ENCODE measurements at regions not wholly inside any gene's neighbourhood (a gene's known extent, or its start where the extent isn't known, plus 50 kb on each side); places are given as distances from the start of the nearest gene placed in this dataset.

GRCh38 chr17:79382313-79382712 lies 228.5 kb downstream of the RBFOX3 start:
- H3K9ac ChIP-seq (ENCODE audit: low read depth, low read length): no peak overlapping the region
- no peaks in the 10 kb centered on the region for H3K4me1 ChIP-seq (ENCODE audit: insufficient read depth, low read length)
- no peaks in the 10 kb centered on the region for H3K36me3 ChIP-seq (ENCODE audit: insufficient read depth, low read length)
- no peaks in the 10 kb centered on the region for H3K9me3 ChIP-seq (ENCODE audit: control insufficient read depth, insufficient read depth, low read length)

GRCh38 chr17:79379700-79380445 lies 231.0 kb downstream of the RBFOX3 start:
- Histone ChIP-seq H3K9ac (ENCODE audit: low read depth, low read length) (no peak overlapping the region), H3K4me1 (ENCODE audit: insufficient read depth, low read length) (peaks cover 5% of the 10 kb centered on the region; the same call in 1 of the 2 replicates), H3K9me3 (ENCODE audit: control insufficient read depth, insufficient read depth, low read length) (no peaks in the 10 kb centered on the region), H3K36me3 (ENCODE audit: insufficient read depth, low read length) (no peaks in the 10 kb centered on the region)

- Histone ChIP-seq H3K9me3 (ENCODE audit: control insufficient read depth, insufficient read depth, low read length) (no peaks in the 10 kb centered on the region), H3K9ac (ENCODE audit: low read depth, low read length) (no peak overlapping the region), H3K36me3 (ENCODE audit: insufficient read depth, low read length) (no peaks in the 10 kb centered on the region), H3K4me1 (ENCODE audit: insufficient read depth, low read length) (peaks cover 5% of the 10 kb centered on the region; the same call in 1 of the 2 replicates)
These were observed 233.5 kb downstream of the RBFOX3 start for GRCh38 chr17:79377230-79377786.

GRCh38 chr17:79374807-79375206 lies 236.0 kb downstream of the RBFOX3 start:
- Histone ChIP-seq H3K36me3 (ENCODE audit: insufficient read depth, low read length) (no peaks in the 10 kb centered on the region), H3K9me3 (ENCODE audit: control insufficient read depth, insufficient read depth, low read length) (no peaks in the 10 kb centered on the region), H3K4me1 (ENCODE audit: insufficient read depth, low read length) (peaks cover 5% of the 10 kb centered on the region; the same call in 1 of the 2 replicates), H3K9ac (ENCODE audit: low read depth, low read length) (no peak overlapping the region)

GRCh38 chr17:79374087-79374689 lies 236.7 kb downstream of the RBFOX3 start:
- Histone ChIP-seq H3K36me3 (ENCODE audit: insufficient read depth, low read length) (no peaks in the 10 kb centered on the region), H3K9me3 (ENCODE audit: control insufficient read depth, insufficient read depth, low read length) (no peaks in the 10 kb centered on the region), H3K9ac (ENCODE audit: low read depth, low read length) (no peak overlapping the region), H3K4me1 (ENCODE audit: insufficient read depth, low read length) (peaks cover 5% of the 10 kb centered on the region; the same call in 1 of the 2 replicates)

- H3K9ac ChIP-seq (ENCODE audit: low read depth, low read length): no peak overlapping the region
- peaks cover 5% of the 10 kb centered on the region; the same call in 1 of the 2 replicates for H3K4me1 ChIP-seq (ENCODE audit: insufficient read depth, low read length)
- no peaks in the 10 kb centered on the region for H3K36me3 ChIP-seq (ENCODE audit: insufficient read depth, low read length)
- no peaks in the 10 kb centered on the region for H3K9me3 ChIP-seq (ENCODE audit: control insufficient read depth, insufficient read depth, low read length)
These were observed 238.2 kb downstream of the RBFOX3 start for GRCh38 chr17:79372470-79373238.

GRCh38 chr17:79371984-79372383 lies 238.9 kb downstream of the RBFOX3 start:
- Histone ChIP-seq H3K4me1 (ENCODE audit: insufficient read depth, low read length) (peaks cover 5% of the 10 kb centered on the region; the same call in 1 of the 2 replicates), H3K36me3 (ENCODE audit: insufficient read depth, low read length) (no peaks in the 10 kb centered on the region), H3K9me3 (ENCODE audit: control insufficient read depth, insufficient read depth, low read length) (no peaks in the 10 kb centered on the region), H3K9ac (ENCODE audit: low read depth, low read length) (no peak overlapping the region)

- no peaks in the 10 kb centered on the region for H3K36me3 ChIP-seq (ENCODE audit: insufficient read depth, low read length)
- H3K4me1 ChIP-seq (ENCODE audit: insufficient read depth, low read length): peaks cover under 1% of the 10 kb centered on the region; the same call in 1 of the 2 replicates
- no peak overlapping the region for H3K9ac ChIP-seq (ENCODE audit: low read depth, low read length)
- no peaks in the 10 kb centered on the region for H3K9me3 ChIP-seq (ENCODE audit: control insufficient read depth, insufficient read depth, low read length)
These were observed 240.3 kb downstream of the RBFOX3 start for GRCh38 chr17:79370594-79370993.

- H3K36me3 ChIP-seq (ENCODE audit: insufficient read depth, low read length): no peaks in the 10 kb centered on the region
- H3K4me1 ChIP-seq (ENCODE audit: insufficient read depth, low read length): no peaks in the 10 kb centered on the region
- H3K9me3 ChIP-seq (ENCODE audit: control insufficient read depth, insufficient read depth, low read length): no peaks in the 10 kb centered on the region
- H3K9ac ChIP-seq (ENCODE audit: low read depth, low read length): no peak overlapping the region
These were observed 240.7 kb downstream of the RBFOX3 start for GRCh38 chr17:79370126-79370525.

GRCh38 chr17:79369532-79369931 lies 241.3 kb downstream of the RBFOX3 start:
- no peaks in the 10 kb centered on the region for H3K36me3 ChIP-seq (ENCODE audit: insufficient read depth, low read length)
- no peak overlapping the region for H3K9ac ChIP-seq (ENCODE audit: low read depth, low read length)
- no peaks in the 10 kb centered on the region for H3K9me3 ChIP-seq (ENCODE audit: control insufficient read depth, insufficient read depth, low read length)
- no peaks in the 10 kb centered on the region for H3K4me1 ChIP-seq (ENCODE audit: insufficient read depth, low read length)

- H3K9me3 ChIP-seq (ENCODE audit: control insufficient read depth, insufficient read depth, low read length): no peaks in the 10 kb centered on the region
- H3K9ac ChIP-seq (ENCODE audit: low read depth, low read length): no peak overlapping the region
- no peaks in the 10 kb centered on the region for H3K4me1 ChIP-seq (ENCODE audit: insufficient read depth, low read length)
- H3K36me3 ChIP-seq (ENCODE audit: insufficient read depth, low read length): no peaks in the 10 kb centered on the region
These were observed 241.8 kb downstream of the RBFOX3 start for GRCh38 chr17:79369001-79369400.

GRCh38 chr17:79368521-79368920 lies 242.3 kb downstream of the RBFOX3 start:
- Histone ChIP-seq H3K9me3 (ENCODE audit: control insufficient read depth, insufficient read depth, low read length) (no peaks in the 10 kb centered on the region), H3K4me1 (ENCODE audit: insufficient read depth, low read length) (no peaks in the 10 kb centered on the region), H3K36me3 (ENCODE audit: insufficient read depth, low read length) (no peaks in the 10 kb centered on the region), H3K9ac (ENCODE audit: low read depth, low read length) (no peak overlapping the region)

- Histone ChIP-seq H3K36me3 (ENCODE audit: insufficient read depth, low read length) (no peaks in the 10 kb centered on the region), H3K4me1 (ENCODE audit: insufficient read depth, low read length) (no peaks in the 10 kb centered on the region), H3K9me3 (ENCODE audit: control insufficient read depth, insufficient read depth, low read length) (no peaks in the 10 kb centered on the region), H3K9ac (ENCODE audit: low read depth, low read length) (no peak overlapping the region)
These were observed 243.8 kb downstream of the RBFOX3 start for GRCh38 chr17:79366988-79367571.
